NCI-H748 (cell line): ENCODE measurements at regions not wholly inside any gene's neighbourhood (a gene's known extent, or its start where the extent isn't known, plus 50 kb on each side); places are given as distances from the start of the nearest gene placed in this dataset.
"Not testable (repeated sequence)": the region's sequence is repeated elsewhere in the genome, so short reads cannot be mapped to it uniquely, and the experiment has no call there.

ENCODE experiments used
- DNase-seq: peaks from one replicate; lab custom pipeline; 2025; ENCODE audit not compliant: unreplicated experiment; lab: John Stamatoyannopoulos, UW

- no peak for DNase-seq
Observed at GRCh38 chr12:60185060-60185459, 589.2 kb downstream of the SLC16A7 start.

- no peak for DNase-seq
Observed at GRCh38 chr12:60191271-60191670, 595.4 kb downstream of the SLC16A7 start.

DNA sequence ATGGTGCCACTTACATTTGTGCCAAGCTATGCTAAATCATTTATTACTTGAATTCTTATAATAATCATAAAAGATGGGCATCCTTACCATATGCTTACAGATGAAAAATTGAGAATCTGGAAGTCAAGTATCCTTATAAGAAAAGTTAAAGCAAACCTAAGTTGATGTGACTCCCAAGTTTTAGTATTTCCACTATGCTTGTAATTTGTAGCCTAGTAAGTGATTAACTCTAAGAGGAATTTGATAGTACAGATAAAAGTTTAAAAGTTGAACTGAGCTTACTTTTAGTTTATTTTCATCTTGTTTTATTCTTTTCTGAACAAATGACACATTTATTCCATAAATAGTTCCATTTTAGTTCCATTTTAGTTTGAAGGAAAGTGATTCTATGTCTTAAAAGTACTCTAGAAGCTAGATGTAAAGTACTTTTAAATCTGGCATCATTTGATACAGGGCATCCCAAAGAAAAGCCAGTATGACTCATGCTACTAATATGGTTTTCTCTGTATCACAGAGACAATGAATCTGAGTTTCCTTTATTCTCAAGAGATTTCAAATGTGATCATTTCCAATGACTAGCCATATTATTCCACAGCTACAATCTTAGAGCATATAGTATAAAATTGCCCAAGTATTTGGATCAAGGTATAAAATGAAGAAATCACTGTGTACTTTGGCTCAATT lies 596.0 kb downstream of the SLC16A7 start:
- no peak for DNase-seq

GRCh38 chr12:60194678-60195077 lies 598.8 kb downstream of the SLC16A7 start:
- DNase-seq = no peak

GRCh38 chr12:60195483-60195882 lies 599.7 kb downstream of the SLC16A7 start:
- DNase-seq = no peak

- no peak for DNase-seq
Observed at GRCh38 chr12:60196366-60196765, 600.5 kb downstream of the SLC16A7 start.

DNA sequence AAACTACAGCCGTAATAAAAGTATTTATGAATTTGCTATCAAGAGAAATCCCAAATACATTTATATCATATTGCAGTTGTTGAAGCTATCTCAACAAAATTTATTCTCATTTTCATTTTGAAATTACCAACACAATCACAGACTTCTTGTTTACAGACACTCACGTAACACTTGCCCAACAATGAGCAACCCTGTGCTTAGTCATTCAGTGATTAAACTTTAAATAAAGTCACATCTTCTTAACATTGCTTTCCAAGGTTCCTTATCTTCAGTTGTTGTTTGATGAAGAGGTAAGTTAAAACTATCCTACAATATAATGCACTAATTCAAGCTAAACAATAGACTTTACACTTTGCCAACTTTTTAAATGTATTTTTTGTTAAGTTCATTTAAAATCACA lies 601.8 kb downstream of the SLC16A7 start:
- no peak for DNase-seq

DNA sequence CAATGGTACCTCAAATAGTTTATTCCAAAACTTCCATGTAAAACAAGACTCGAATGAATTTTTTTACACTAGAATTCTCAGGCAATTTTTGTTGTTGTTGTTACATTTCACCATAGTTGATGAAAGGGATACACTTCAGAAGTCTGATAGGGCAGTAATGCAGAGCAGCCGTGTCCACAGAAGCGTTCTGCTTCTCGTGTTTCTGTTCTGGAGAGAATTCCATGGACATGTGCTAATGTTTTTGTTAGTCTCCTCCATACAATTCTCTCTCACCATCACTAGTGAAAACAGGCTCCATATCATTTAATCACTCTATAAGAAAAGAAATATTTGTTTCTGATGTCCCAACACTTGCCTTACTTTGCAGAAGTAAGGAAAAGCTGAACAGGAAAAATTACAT lies 606.1 kb downstream of the SLC16A7 start:
- no peak for DNase-seq

DNA sequence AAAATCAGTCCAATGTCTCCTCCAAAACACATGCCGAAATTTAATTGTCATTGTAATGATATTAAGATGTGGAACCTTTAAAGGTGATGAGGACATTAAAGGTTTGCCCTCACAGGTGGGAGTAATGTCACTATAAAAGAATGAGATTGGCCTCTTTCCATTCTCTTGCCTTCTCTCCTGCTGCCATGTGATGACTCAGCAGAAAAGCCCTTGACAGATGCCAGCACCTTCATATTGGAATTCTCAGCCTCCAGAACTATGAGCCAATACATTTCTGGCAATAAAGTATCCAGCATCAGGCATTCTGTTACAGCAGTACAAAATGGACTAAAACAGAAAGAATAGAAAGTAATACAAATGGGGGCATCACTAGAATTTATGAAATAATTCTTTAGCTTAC lies 609.7 kb downstream of the SLC16A7 start:
- DNase-seq = peak; percentile 9

DNA sequence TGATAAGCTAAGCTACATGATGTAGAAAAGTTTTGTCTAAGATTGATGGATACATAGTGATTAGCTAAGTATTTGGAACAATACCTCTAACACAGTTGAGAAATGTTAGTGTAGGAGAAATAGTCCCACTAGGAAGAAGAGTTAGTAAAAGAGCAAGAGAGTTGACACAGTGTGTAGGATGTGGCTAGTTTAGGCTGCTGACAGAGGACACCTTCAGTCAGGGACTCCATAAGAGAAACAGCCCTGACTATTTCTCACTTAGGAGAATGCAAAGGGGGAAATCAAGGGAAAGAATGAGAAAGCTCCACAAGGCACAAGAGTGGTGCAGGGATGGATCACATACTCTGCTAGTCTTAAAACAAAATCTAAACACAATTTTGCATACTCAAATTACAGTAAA lies 613.7 kb downstream of the SLC16A7 start:
- DNase-seq = no peak

DNA sequence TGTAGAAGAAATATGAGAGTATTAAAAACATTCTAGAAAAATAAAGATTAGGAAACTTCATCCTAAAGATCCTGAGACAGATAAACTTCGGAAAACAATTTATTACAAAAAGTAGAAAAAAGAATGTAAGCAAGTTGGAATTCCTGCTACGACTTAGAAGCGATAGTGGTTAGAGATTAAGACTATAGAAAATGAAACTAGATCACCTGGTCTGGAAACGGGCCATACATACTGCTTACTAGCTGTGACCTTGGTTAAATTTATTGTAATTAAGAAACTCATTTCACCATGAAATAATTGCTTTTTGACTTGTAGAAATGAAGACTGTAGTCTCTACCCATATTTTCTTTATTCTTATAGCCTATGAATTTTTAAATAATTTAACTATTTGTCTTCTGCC lies 614.1 kb downstream of the SLC16A7 start:
- DNase-seq = no peak

GRCh38 chr12:60210756-60211155 lies 614.9 kb downstream of the SLC16A7 start:
- DNase-seq = no peak

GRCh38 chr12:60211244-60211643 lies 615.4 kb downstream of the SLC16A7 start:
- no peak for DNase-seq

DNA sequence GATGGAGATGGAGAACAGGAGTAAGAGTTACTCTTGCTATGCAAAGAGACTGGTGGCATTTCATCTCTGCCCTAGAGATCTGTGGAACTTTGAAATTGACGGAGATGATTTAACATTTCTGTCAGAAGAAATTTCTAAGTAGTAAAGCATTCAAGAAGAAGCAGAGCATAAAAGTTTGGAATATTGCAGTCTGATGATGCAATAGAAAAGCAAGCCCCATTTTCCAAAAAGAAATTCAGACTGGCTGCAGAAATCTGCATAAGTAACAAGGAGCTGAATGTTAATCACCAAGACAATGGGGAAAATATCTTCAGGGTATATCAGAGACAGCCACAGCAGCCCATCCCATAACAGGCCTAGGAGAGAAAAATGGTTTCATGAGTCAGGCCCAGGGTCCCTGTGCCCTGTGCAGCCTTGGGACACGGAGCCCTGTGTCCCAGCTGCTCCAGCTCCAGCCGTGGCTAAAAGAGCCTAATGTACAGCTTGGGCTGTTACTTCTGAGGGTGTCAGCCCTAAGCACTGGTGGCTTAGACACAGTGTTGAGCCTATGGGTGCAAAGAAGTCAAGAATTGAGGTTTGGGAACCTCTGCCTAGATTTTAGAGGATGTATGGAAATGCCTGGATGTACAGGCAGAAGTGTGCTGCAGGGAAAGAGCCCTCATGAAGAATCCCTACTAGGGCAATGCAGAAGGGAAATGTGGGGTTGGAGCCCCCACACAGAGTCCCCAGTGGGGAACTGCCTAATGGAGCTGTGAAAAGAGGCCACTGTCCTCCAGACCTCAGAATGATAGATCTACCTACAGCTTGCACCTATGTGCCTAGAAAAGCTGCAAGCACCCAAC lies 616.6 kb downstream of the SLC16A7 start:
- DNase-seq = no peak

DNA sequence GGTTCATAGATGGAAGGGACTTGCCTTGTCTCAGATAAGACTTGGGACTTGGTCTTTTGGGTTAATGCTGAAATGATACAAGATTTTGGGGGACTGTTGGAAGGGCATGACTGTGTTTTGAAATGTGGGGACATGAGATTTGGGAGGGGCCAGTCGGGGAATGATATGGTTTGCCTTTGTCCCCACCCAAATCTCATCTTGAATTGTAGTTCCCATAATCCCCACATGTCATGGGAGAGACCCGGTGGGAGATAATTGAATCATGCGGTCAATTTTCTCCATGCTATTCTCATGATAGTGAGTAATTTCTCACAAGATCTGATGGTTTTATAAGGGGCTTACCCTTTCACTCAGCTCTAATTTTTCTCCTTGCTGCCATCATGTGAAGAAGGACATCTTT lies 617.4 kb downstream of the SLC16A7 start:
- not testable (repeated sequence) for DNase-seq

- no peak for DNase-seq
Observed at GRCh38 chr12:60216226-60216625, 620.4 kb downstream of the SLC16A7 start.

DNA sequence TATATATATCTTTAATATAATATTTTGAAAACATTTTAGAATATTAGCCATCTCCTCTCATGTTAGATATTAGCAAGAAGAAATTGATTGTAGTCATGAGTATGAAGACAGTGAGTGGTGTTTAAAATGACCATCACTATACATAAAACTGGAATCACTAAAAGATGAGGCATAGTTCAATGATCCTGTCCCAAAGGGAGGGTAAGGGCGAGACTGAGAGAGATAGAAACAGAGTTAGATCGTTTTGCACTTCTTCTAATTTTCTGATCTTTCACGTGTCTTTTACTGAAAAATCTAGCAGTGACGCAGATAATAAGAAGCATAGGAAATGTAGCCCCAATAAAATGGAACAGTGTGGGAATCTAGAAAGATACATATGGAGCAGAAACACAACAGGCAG lies 627.4 kb downstream of the SLC16A7 start:
- no peak for DNase-seq

- no peak for DNase-seq
Observed at GRCh38 chr12:60225216-60226000, 629.6 kb downstream of the SLC16A7 start.

DNA sequence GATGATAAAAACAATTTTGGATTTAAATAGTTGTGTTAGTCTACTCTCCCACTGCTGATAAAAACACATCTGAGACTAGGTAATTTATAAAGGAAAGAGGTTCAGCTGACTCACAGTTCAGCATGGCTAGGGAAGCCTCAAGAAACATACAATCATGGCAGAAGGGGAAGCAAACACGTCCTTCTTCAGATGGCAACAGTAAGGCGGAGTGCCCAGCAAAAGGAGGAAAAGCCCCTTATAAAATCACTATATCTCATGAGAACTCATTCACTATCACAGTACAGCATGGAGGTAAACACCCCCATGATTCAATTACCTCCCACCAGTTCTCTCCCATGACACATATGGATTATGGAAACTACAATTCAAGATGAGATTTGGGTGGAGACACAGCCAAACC lies 632.1 kb downstream of the SLC16A7 start:
- DNase-seq = no peak

GRCh38 chr12:60230056-60230455 lies 634.2 kb downstream of the SLC16A7 start:
- no peak for DNase-seq

GRCh38 chr12:60231303-60231702 lies 635.5 kb downstream of the SLC16A7 start:
- DNase-seq = no peak
